Activated naive CD4-positive, alpha-beta T cell treated with anti-CD3 and anti-CD28 coated beads, Interleukin-2, amount 50 U/mL, for 16 hours (primary cell): ENCODE measurements at regions not wholly inside any gene's neighbourhood (a gene's known extent, or its start where the extent isn't known, plus 50 kb on each side); places are given as distances from the start of the nearest gene placed in this dataset.

Source experiments
- DNase-seq: peaks from one replicate; pipeline ENCODE4 v3.0.0-alpha.2; 2020

- peak; percentile 59 for DNase-seq
Observed at GRCh38 chr2:203814661-203815540, 52.7 kb upstream of the CTLA4 start.

- DNase-seq = no peak
Observed at GRCh38 chr2:203815541-203815898, 52.1 kb upstream of the CTLA4 start.

- no peak for DNase-seq
Observed at GRCh38 chr2:203817147-203817546, 50.4 kb upstream of the CTLA4 start.
